Endothelial cell (in vitro differentiated cells): ENCODE measurements at regions not wholly inside any gene's neighbourhood (a gene's known extent, or its start where the extent isn't known, plus 50 kb on each side); places are given as distances from the start of the nearest gene placed in this dataset.

Experiments used
- DNase-seq: peaks from one replicate; pipeline ENCODE4 v3.0.0; 2021; ENCODE audit warnings: low spot score
- H3K27ac Mint-ChIP-seq: one replicate; pipeline ENCODE4 v1.8.0; 2021; ENCODE audit warnings: mixed read lengths, inconsistent platforms; ENCODE audit not compliant: unreplicated experiment
- H3K27me3 Mint-ChIP-seq: one replicate; pipeline ENCODE4 v1.8.0; 2021; ENCODE audit warnings: mild to moderate bottlenecking, moderate library complexity, mixed read lengths, inconsistent platforms; ENCODE audit not compliant: unreplicated experiment
- H3K36me3 Mint-ChIP-seq: one replicate; pipeline ENCODE4 v1.8.0; 2021; ENCODE audit warnings: mild to moderate bottlenecking, low read depth, mixed read lengths, inconsistent platforms; ENCODE audit not compliant: unreplicated experiment
- H3K4me1 Mint-ChIP-seq: one replicate; pipeline ENCODE4 v1.8.0; 2021; ENCODE audit warnings: mild to moderate bottlenecking, mixed read lengths, inconsistent platforms; ENCODE audit not compliant: unreplicated experiment
- H3K4me3 Mint-ChIP-seq: one replicate; pipeline ENCODE4 v1.8.0; 2021; ENCODE audit warnings: mild to moderate bottlenecking, mixed read lengths, inconsistent platforms; ENCODE audit not compliant: unreplicated experiment
- H3K9me3 Mint-ChIP-seq: one replicate; pipeline ENCODE4 v1.8.0; 2021; ENCODE audit warnings: mixed read lengths, inconsistent platforms; ENCODE audit not compliant: unreplicated experiment
- TF ChIP-seq, protein P1 (sequence below): fragments of 200-600 bp; sonication (generic); IDR thresholded peaks from one replicate; pipeline ENCODE4 v1.5.0; 2021; ENCODE audit warnings: antibody characterized with exemption; ENCODE audit not compliant: unreplicated experiment

DNA sequence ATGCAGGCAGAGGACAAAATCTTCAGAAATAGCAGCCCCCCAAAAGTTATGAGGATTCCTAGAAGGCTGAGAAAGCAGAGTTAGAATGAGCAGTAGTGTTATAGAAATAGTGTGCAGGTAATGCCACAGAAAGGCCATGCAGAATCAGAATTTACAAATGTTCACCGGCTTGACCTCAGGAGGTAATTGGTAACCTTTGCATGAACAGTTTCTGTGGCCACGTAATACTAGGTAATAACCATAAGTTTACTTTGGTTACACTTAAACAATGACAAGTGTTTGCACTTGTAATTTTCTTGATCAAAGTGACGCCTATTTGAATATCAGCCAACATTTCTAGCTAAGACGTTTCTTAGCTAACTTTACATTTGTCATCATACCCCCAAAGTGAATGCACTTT lies 393.6 kb downstream of the GPAT3 start:
- Mint-ChIP-seq H3K4me1 (no peaks in the 10 kb centered on the region), H3K9me3 (no peaks in the 10 kb centered on the region), H3K4me3 (no peak overlapping the region), H3K27me3 (no peaks in the 10 kb centered on the region), H3K27ac (no peak overlapping the region), H3K36me3 (no peaks in the 10 kb centered on the region)
- DNase-seq: no peak
- TF ChIP-seq, protein P1, sequence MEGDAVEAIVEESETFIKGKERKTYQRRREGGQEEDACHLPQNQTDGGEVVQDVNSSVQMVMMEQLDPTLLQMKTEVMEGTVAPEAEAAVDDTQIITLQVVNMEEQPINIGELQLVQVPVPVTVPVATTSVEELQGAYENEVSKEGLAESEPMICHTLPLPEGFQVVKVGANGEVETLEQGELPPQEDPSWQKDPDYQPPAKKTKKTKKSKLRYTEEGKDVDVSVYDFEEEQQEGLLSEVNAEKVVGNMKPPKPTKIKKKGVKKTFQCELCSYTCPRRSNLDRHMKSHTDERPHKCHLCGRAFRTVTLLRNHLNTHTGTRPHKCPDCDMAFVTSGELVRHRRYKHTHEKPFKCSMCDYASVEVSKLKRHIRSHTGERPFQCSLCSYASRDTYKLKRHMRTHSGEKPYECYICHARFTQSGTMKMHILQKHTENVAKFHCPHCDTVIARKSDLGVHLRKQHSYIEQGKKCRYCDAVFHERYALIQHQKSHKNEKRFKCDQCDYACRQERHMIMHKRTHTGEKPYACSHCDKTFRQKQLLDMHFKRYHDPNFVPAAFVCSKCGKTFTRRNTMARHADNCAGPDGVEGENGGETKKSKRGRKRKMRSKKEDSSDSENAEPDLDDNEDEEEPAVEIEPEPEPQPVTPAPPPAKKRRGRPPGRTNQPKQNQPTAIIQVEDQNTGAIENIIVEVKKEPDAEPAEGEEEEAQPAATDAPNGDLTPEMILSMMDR: no peak

DNA sequence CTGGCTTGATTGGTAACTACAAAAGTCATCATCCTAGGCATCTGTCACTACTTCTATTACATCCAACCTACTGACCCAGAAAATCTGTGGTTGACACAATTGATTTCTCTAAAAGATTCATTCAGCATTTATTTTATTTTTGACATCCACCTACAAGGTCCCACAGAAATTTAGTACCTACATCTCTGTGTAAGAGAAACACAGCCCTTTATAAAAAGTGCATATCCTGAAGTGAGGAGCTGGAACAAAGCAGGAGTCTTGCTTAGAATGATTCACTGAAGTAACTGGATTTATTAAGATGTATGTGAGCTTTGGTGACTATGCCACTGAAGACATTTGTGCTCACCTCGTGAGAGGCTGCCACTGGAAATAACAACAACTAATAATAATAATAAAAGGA lies 391.0 kb downstream of the GPAT3 start:
- Mint-ChIP-seq H3K9me3 (no peaks in the 10 kb centered on the region), H3K36me3 (no peaks in the 10 kb centered on the region), H3K4me1 (no peaks in the 10 kb centered on the region), H3K27ac (no peak overlapping the region), H3K4me3 (no peak overlapping the region), H3K27me3 (no peaks in the 10 kb centered on the region)
- DNase-seq: no peak
- TF ChIP-seq, protein P1: no peak

DNA sequence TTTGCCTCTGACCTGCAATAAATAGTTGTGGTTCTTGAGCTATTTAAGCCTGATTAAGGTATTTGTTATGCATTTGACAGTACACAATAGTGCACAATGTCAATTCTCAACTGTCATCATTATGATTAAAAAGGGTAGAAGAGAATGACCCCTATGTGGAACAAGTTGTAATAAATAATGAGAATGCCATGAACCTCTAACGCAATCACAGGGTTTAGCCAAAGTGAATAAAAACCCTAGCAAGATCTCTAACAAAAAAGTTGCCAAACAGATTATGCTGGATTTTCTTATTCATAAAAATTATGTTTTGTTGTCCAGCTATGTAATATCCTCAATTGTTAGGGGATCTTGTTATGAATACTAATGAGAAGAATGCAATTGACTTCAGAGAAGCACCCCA lies 387.4 kb downstream of the GPAT3 start:
- no peaks in the 10 kb centered on the region for H3K4me1 Mint-ChIP-seq
- no peaks in the 10 kb centered on the region for H3K36me3 Mint-ChIP-seq
- TF ChIP-seq, protein P1: no peak
- no peaks in the 10 kb centered on the region for H3K9me3 Mint-ChIP-seq
- H3K27ac Mint-ChIP-seq: no peak overlapping the region
- DNase-seq: no peak
- H3K4me3 Mint-ChIP-seq: no peak overlapping the region
- no peaks in the 10 kb centered on the region for H3K27me3 Mint-ChIP-seq

DNA sequence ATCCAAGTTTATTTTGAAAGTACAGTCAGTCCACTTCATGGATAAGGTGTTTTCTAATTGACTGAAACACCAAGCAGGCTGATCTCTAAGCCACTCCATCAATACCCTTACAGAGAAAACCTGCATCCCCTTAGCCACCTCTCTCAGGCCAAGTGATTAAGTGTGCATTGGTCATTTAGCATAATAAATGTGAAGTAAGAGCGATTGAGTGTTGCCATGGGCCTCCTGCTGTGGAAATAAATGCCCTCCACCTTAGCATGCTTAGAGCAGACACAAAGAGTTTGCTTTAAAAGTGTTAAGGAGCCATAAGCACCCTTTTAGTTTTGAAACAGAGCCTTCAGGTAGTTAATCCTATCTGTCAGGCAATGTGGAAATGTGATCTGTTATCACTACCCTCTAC lies 386.5 kb downstream of the GPAT3 start:
- no peak overlapping the region for H3K4me3 Mint-ChIP-seq
- H3K36me3 Mint-ChIP-seq: no peaks in the 10 kb centered on the region
- TF ChIP-seq, protein P1: no peak
- no peaks in the 10 kb centered on the region for H3K4me1 Mint-ChIP-seq
- DNase-seq: no peak
- no peaks in the 10 kb centered on the region for H3K27me3 Mint-ChIP-seq
- no peak overlapping the region for H3K27ac Mint-ChIP-seq
- no peaks in the 10 kb centered on the region for H3K9me3 Mint-ChIP-seq

DNA sequence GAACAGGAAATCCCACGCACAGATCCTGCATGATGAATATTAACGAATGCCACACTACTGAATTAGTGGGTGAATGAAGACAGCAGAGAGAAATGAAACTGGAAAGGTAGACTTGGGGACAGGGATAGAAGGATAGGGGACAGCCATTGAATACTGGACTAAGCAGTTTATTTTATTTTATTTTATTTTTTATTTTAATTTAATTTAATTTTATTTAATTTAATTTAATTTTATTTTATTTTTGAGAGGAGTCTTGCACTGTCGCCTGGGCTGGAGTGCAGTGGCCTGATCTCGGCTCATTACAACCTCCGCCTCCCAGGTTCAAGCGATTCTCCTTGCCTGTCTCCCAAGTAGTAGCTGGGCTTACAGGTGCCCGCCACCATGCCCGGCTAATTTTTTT lies 385.2 kb downstream of the GPAT3 start:
- H3K4me1 Mint-ChIP-seq: no peaks in the 10 kb centered on the region
- H3K4me3 Mint-ChIP-seq: no peak overlapping the region
- TF ChIP-seq, protein P1: no peak
- H3K9me3 Mint-ChIP-seq: no peaks in the 10 kb centered on the region
- no peaks in the 10 kb centered on the region for H3K27me3 Mint-ChIP-seq
- no peak for DNase-seq
- H3K36me3 Mint-ChIP-seq: no peaks in the 10 kb centered on the region
- no peak overlapping the region for H3K27ac Mint-ChIP-seq
